RWPE2 (cell line): ENCODE measurements at regions not wholly inside any gene's neighbourhood (a gene's known extent, or its start where the extent isn't known, plus 50 kb on each side); places are given as distances from the start of the nearest gene placed in this dataset.

ENCODE experiments used
- ATAC-seq: fragments of 200-7000 bp; cut with Tn5 transposase; 3 replicates; pipeline ENCODE4 v1.9.1; 2021; ENCODE audit warnings: low read depth
- DNase-seq: peaks from one replicate; pipeline ENCODE4 v3.0.0-alpha.2; 2020; ENCODE audit warnings: low spot score
- H3K27ac ChIP-seq: fragments of 450-650 bp; 2 replicates; pipeline ENCODE4 v1.5.1; 2017; ENCODE audit warnings: mild to moderate bottlenecking; ENCODE audit not compliant: poor library complexity, severe bottlenecking
- H3K27me3 ChIP-seq: fragments of 250-450 bp; sonication (Bioruptor Pico); 2 replicates; pipeline ENCODE4 v1.5.1; 2021; ENCODE audit warnings: mild to moderate bottlenecking, moderate library complexity; ENCODE audit not compliant: insufficient read depth, poor library complexity, severe bottlenecking
- H3K36me3 ChIP-seq: fragments of 250-450 bp; sonication (Bioruptor Pico); 2 replicates; pipeline ENCODE4 v1.5.1; 2020; ENCODE audit warnings: low read depth, mild to moderate bottlenecking, moderate library complexity
- H3K4me1 ChIP-seq: fragments of 250-450 bp; sonication (Bioruptor Pico); 2 replicates; pipeline ENCODE4 v1.5.1; 2021; ENCODE audit warnings: mild to moderate bottlenecking, moderate library complexity; ENCODE audit not compliant: insufficient read depth, poor library complexity, severe bottlenecking
- H3K4me3 ChIP-seq: fragments of 250-450 bp; sonication (Bioruptor Pico); 2 replicates; pipeline ENCODE4 v1.5.1; 2021; ENCODE audit warnings: mild to moderate bottlenecking, moderate library complexity; ENCODE audit not compliant: severe bottlenecking
- H3K9me3 ChIP-seq: fragments of 250-450 bp; sonication (Bioruptor Pico); 2 replicates; pipeline ENCODE4 v1.5.1; 2021; ENCODE audit warnings: mild to moderate bottlenecking, moderate library complexity; ENCODE audit not compliant: severe bottlenecking
- TF ChIP-seq, protein P1 (sequence below): fragments of 450-650 bp; IDR thresholded peaks from one replicate; pipeline ENCODE4 v1.5.1; 2017; ENCODE audit warnings: mild to moderate bottlenecking, moderate library complexity; ENCODE audit not compliant: poor library complexity, severe bottlenecking

DNA sequence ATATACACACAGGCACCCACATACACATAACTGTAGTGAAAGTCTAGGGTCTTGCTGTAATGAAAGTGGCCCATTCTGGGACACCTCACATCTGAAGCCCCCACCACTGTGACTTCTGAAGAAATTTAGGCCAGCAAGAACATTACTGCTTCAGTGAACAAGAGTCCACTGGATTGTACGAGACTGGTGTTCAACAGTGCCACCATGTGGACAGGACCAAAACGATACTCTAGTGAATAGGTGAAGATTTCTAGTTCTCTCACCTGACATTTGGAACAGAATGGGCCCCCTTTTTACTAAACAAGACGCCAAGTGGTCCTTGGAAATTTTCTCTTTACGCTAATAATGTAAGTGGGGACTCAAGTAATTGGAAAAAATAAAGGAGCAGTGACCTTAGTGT lies 156.9 kb downstream of the MAFB start:
- Histone ChIP-seq H3K27me3 (no peaks in the 10 kb centered on the region), H3K4me3 (no peak overlapping the region), H3K9me3 (no peaks in the 10 kb centered on the region), H3K4me1 (no peaks in the 10 kb centered on the region), H3K36me3 (no peaks in the 10 kb centered on the region), H3K27ac (no peak overlapping the region)
- DNase-seq (no peak), ATAC-seq (no peak; the same call in 2 of the 3 replicates)
- TF ChIP-seq, protein P1, sequence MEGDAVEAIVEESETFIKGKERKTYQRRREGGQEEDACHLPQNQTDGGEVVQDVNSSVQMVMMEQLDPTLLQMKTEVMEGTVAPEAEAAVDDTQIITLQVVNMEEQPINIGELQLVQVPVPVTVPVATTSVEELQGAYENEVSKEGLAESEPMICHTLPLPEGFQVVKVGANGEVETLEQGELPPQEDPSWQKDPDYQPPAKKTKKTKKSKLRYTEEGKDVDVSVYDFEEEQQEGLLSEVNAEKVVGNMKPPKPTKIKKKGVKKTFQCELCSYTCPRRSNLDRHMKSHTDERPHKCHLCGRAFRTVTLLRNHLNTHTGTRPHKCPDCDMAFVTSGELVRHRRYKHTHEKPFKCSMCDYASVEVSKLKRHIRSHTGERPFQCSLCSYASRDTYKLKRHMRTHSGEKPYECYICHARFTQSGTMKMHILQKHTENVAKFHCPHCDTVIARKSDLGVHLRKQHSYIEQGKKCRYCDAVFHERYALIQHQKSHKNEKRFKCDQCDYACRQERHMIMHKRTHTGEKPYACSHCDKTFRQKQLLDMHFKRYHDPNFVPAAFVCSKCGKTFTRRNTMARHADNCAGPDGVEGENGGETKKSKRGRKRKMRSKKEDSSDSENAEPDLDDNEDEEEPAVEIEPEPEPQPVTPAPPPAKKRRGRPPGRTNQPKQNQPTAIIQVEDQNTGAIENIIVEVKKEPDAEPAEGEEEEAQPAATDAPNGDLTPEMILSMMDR, result peak; percentile 77

DNA sequence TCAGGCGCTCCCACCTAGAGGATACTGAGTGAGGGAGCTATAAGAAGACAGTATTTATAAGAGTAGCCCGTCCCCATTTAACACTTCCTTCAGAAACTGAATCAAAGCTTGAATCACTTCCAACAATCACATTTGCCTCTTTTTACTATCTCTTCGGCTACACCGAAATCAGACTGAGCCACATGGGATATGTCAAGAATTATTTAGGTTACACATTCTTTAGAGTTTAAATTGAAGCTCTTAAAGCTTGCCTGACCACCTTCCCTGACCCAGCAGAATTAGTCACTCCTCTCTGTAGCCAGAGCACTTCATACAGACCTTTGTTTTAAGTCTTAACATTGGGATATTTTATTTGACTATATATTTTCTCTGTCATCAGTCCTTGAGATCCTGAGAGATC lies 163.7 kb downstream of the MAFB start:
- no peak overlapping the region for H3K4me3 ChIP-seq
- no peaks in the 10 kb centered on the region for H3K27me3 ChIP-seq
- H3K27ac ChIP-seq, result no peak overlapping the region
- H3K4me1 ChIP-seq, result no peaks in the 10 kb centered on the region
- peak; percentile 51 for ATAC-seq
- H3K36me3 ChIP-seq, result no peaks in the 10 kb centered on the region
- TF ChIP-seq, protein P1, result no peak
- no peaks in the 10 kb centered on the region for H3K9me3 ChIP-seq
- DNase-seq, result no peak

DNA sequence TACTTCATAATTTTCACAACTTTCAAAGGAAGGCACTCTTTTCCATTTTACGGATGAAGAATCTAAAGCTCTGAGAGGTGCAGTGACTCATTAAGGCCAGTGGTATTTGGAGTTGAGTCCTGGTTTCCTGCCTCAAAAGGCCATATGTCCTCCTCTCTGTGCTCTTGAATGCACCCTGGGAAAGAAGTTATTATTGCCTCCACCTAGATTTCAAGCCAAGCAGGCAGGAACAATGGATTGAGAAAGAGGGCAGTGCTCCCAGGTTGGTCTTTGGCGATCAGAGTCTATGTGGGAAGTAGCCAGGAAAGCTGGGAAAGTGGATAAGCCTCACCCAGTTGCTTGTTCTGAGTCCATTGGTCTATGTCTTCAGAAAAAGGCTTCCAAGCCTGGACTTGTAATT lies 165.0 kb downstream of the MAFB start:
- ATAC-seq, result 0 out of 3 replicates have a peak, but pooled peaks have one; percentile 11
- no peaks in the 10 kb centered on the region for H3K9me3 ChIP-seq
- TF ChIP-seq, protein P1, result no peak
- H3K36me3 ChIP-seq, result no peaks in the 10 kb centered on the region
- no peak for DNase-seq
- no peaks in the 10 kb centered on the region for H3K27me3 ChIP-seq
- no peak overlapping the region for H3K27ac ChIP-seq
- no peak overlapping the region for H3K4me3 ChIP-seq
- no peaks in the 10 kb centered on the region for H3K4me1 ChIP-seq

DNA sequence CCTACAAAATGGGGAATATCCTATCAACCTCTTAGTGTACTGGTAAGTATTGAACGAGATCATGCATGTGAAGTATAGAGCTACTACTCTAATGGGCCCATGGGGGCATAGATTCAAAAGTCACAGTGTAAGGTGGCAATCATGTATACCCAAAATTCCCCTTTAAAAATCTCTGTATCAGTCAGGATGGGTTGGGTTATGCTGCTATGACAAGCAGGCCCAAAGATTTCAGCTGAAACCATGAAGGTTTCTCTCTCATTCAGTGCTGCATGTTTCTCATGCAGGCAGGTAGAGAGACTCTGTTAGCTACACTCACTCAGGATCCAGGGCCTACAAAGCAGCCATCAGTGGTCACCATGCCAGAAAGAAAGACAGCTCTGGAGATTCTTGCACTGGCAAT lies 166.6 kb downstream of the MAFB start:
- ATAC-seq (no peak), DNase-seq (no peak)
- TF ChIP-seq, protein P1, result no peak
- Histone ChIP-seq H3K27me3 (no peaks in the 10 kb centered on the region), H3K4me3 (no peak overlapping the region), H3K27ac (no peak overlapping the region), H3K4me1 (no peaks in the 10 kb centered on the region), H3K9me3 (no peaks in the 10 kb centered on the region), H3K36me3 (no peaks in the 10 kb centered on the region)

DNA sequence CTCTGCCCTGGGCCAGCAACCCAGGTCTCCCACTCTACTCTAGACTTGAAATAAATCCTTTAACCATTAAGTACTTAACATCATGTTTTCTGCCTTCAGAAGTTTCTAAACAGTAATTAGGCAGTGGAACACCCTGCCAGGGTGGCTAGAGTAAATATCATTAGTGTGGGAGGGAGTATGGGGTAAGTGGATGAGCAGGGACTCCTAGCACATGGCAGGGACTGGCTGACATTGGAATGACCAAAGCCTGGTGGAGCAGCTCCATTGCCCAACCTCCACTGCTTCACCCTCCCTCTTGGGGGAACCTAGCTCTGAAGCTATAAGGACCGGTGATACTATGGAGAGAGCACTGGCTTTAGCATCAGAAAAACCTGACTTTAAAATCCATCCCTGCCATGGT lies 167.1 kb downstream of the MAFB start:
- Histone ChIP-seq H3K36me3 (no peaks in the 10 kb centered on the region), H3K4me3 (no peak overlapping the region), H3K27me3 (no peaks in the 10 kb centered on the region), H3K4me1 (no peaks in the 10 kb centered on the region), H3K9me3 (no peaks in the 10 kb centered on the region), H3K27ac (no peak overlapping the region)
- TF ChIP-seq, protein P1, result no peak
- ATAC-seq (no peak), DNase-seq (no peak)
